ENCODE measurements at regions not wholly inside any gene's neighbourhood (a gene's known extent, or its start where the extent isn't known, plus 50 kb on each side); places are given as distances from the start of the nearest gene placed in this dataset.
A peak's percentile ranks its signal among the peaks of the same experiment; 100 is the strongest.

- TF ChIP-seq ZNF275 (CRISPR knock-in tag; IDR thresholded peaks at IDR 0.05; ENCODE audit: borderline replicate concordance) = peak; percentile 59; the same call in 1 of the 2 replicates
- TF ChIP-seq FLYWCH1 (CRISPR knock-in tag; IDR thresholded peaks at IDR 0.05) = no peak
- TF ChIP-seq ATF5 (CRISPR knock-in tag; IDR thresholded peaks at IDR 0.05; ENCODE audit: low read depth) = no peak
- no peak; the same call in none of the 2 replicates for TF ChIP-seq RAD21 (CRISPR knock-in tag; IDR thresholded peaks at IDR 0.05)
- peak; percentile 96 for TF ChIP-seq ZNF792 (CRISPR knock-in tag; IDR thresholded peaks at IDR 0.05)
- no peak for TF ChIP-seq ATF7 (IDR thresholded peaks at IDR 0.05)
- no peak for TF ChIP-seq ATF7 (CRISPR knock-in tag; IDR thresholded peaks at IDR 0.05)
- TF ChIP-seq ZNF543 (CRISPR knock-in tag; IDR thresholded peaks at IDR 0.05) = peak; percentile 80; the same call in 1 of the 2 replicates
- TF ChIP-seq ZBTB7B (CRISPR knock-in tag; IDR thresholded peaks at IDR 0.05) = peak; percentile 88
- TF ChIP-seq ATM (IDR thresholded peaks at IDR 0.05; ENCODE audit: borderline replicate concordance) = no peak
- TF ChIP-seq ZSCAN9 (CRISPR knock-in tag; IDR thresholded peaks at IDR 0.05; ENCODE audit: borderline replicate concordance) = peak; percentile 94; the same call in 1 of the 2 replicates
- no peak for TF ChIP-seq ZNF75D (CRISPR knock-in tag; IDR thresholded peaks at IDR 0.05; ENCODE audit: borderline replicate concordance)
- 0 out of 2 replicates have a peak, but pooled peaks have one; percentile 27 for TF ChIP-seq ZNF564 (CRISPR knock-in tag; IDR thresholded peaks at IDR 0.05)
- TF ChIP-seq ZNF20 (CRISPR knock-in tag; IDR thresholded peaks at IDR 0.05) = no peak
- TF ChIP-seq SIX1 (CRISPR knock-in tag; IDR thresholded peaks at IDR 0.05; ENCODE audit: borderline replicate concordance) = peak; percentile 89
- peak; percentile 77 for TF ChIP-seq SOX13 (IDR thresholded peaks at IDR 0.05)
- TF ChIP-seq SOX13 (CRISPR knock-in tag; conservative IDR thresholded peaks at IDR 0.05 in 1 of 2, IDR thresholded peaks at IDR 0.05 in 1 of 2) = peak in 1 of 2 experiments; percentile 95; a peak in 2 of 4 replicates
- no peak for TF ChIP-seq CREBL2 (CRISPR knock-in tag; IDR thresholded peaks at IDR 0.05; ENCODE audit: borderline replicate concordance)
- no peak for TF ChIP-seq ZBTB46 (CRISPR knock-in tag; IDR thresholded peaks at IDR 0.05; ENCODE audit: borderline replicate concordance)
- TF ChIP-seq GATA4 (IDR thresholded peaks at IDR 0.05; ENCODE audit: borderline replicate concordance, low read depth) = peak; percentile 96
- no peak for TF ChIP-seq LBX2 (CRISPR knock-in tag; IDR thresholded peaks at IDR 0.05; ENCODE audit: borderline replicate concordance)
- TF ChIP-seq GATAD2A (CRISPR knock-in tag; IDR thresholded peaks at IDR 0.05) = peak; percentile 99
- TF ChIP-seq SETDB1 (CRISPR knock-in tag; IDR thresholded peaks at IDR 0.05; ENCODE audit: borderline replicate concordance) = no peak
- no peak for TF ChIP-seq MNT (IDR thresholded peaks at IDR 0.05)
These were observed 108.1 kb upstream of the AGR3 start (continued) for GRCh38 chr7:16989811-16990413.

Data from HepG2 (cell line).